Esophagus squamous epithelium (tissue), 5 donors: ENCODE measurements at regions not wholly inside any gene's neighbourhood (a gene's known extent, or its start where the extent isn't known, plus 50 kb on each side); places are given as distances from the start of the nearest gene placed in this dataset.

Source experiments
- DNase-seq: peaks from one replicate; lab custom pipeline; 2025; lab: John Stamatoyannopoulos, UW
- H3K27ac ChIP-seq, 4 donors: fragments of 200-600 bp; sonication (generic); one replicate each; pipeline ENCODE4 v1.5.1; 2016 to 2019; ENCODE audit warnings: mild to moderate bottlenecking in 1 of 4
- H3K27me3 ChIP-seq, 4 donors: fragments of 200-600 bp; sonication (generic); 1 replicate in 3 of 4; 2 replicates in 1 of 4; pipeline versions ENCODE4 v1.5.1 to v1.6.0; 2017 to 2021; ENCODE audit warnings: antibody characterized with exemption in 1 of 4
- H3K36me3 ChIP-seq, 3 donors: fragments of 200-600 bp; sonication (generic); one replicate each; pipeline ENCODE4 v1.5.1; 2016 to 2019
- H3K4me1 ChIP-seq, 3 donors: fragments of 200-600 bp; sonication (generic); one replicate each; pipeline ENCODE4 v1.5.1; 2017 to 2019
- H3K4me3 ChIP-seq, 4 donors: fragments of 200-600 bp; sonication (generic); 1 replicate in 3 of 4; 2 replicates in 1 of 4; pipeline ENCODE4 v1.5.1; 2016 to 2019; ENCODE audit warnings: mild to moderate bottlenecking in 2 of 4, moderate library complexity in 1 of 4
- H3K9me3 ChIP-seq, 3 donors: fragments of 200-600 bp; sonication (generic); one replicate each; pipeline ENCODE4 v1.5.1; 2016 to 2019
- POLR2A ChIP-seq, 4 donors: fragments of 450-650 bp; IDR thresholded peaks; one replicate each; pipeline ENCODE4 v1.6.1; 2017; ENCODE audit warnings: antibody characterized with exemption in 4 of 4, mild to moderate bottlenecking in 4 of 4, moderate library complexity in 3 of 4
- WGBS, 2 donors: methylation state at CpG; one replicate each; pipeline ENCODE4 v1.1.5; 2018; 5-methylcytosine and 5-hydroxymethylcytosine counted together
- intact Hi-C: fragments of 100-400 bp; cut with DNase I; formaldehyde crosslinking; loops from one replicate; pipeline ENCODE4 v1.15.0; 2022
- TF ChIP-seq, protein P1 (sequence below), 6 experiments: fragments of 450-650 bp in 4 of 6; fragments of 200-600 bp in 2 of 6; sonication (generic) in 2 of 6; IDR thresholded peaks; one replicate each; pipeline ENCODE4 v1.5.1; 2016 to 2019; ENCODE audit warnings: antibody characterized with exemption in 6 of 6, mild to moderate bottlenecking in 4 of 6, moderate library complexity in 4 of 6
- donor health status: DM: yes; HTN: yes; CAD: no.

DNA sequence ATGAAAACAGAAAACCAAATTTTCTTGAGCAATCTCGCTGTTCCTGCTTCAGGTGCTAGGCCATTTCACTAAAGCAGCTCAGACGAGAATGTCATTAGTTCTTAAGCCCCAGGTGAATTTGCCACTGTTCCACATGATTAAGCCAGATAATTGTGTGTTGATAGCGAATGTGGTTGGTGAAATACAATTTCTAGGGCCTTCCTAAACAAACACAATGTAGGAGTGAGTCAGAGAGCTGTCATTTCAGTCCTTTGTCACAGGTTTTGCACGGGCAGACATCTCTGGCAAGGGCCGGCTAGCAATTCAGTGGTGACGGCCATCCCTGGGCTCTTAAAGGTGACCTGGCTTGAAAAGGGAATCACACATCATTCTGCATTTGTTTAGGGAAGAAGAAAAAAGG, 170.7 kb downstream of the TMEM182 start:
- no peak for DNase-seq
- H3K27me3 ChIP-seq: no peaks in the 10 kb centered on the region
- no peaks in the 10 kb centered on the region for H3K36me3 ChIP-seq
- H3K27ac ChIP-seq: no peak overlapping the region
- intact Hi-C loops: no loop called here
- H3K4me3 ChIP-seq: no peak overlapping the region
- H3K9me3 ChIP-seq: no peaks in the 10 kb centered on the region
- no peaks in the 10 kb centered on the region for H3K4me1 ChIP-seq
- TF ChIP-seq, protein P1, sequence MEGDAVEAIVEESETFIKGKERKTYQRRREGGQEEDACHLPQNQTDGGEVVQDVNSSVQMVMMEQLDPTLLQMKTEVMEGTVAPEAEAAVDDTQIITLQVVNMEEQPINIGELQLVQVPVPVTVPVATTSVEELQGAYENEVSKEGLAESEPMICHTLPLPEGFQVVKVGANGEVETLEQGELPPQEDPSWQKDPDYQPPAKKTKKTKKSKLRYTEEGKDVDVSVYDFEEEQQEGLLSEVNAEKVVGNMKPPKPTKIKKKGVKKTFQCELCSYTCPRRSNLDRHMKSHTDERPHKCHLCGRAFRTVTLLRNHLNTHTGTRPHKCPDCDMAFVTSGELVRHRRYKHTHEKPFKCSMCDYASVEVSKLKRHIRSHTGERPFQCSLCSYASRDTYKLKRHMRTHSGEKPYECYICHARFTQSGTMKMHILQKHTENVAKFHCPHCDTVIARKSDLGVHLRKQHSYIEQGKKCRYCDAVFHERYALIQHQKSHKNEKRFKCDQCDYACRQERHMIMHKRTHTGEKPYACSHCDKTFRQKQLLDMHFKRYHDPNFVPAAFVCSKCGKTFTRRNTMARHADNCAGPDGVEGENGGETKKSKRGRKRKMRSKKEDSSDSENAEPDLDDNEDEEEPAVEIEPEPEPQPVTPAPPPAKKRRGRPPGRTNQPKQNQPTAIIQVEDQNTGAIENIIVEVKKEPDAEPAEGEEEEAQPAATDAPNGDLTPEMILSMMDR (IDR thresholded peaks at IDR 0.05): no peak
- no peak for TF ChIP-seq POLR2A (IDR thresholded peaks at IDR 0.05)
- WGBS, 2 donors: 33 to 46% methylated on average over 5 to 6 of the region's 6 CpGs

DNA sequence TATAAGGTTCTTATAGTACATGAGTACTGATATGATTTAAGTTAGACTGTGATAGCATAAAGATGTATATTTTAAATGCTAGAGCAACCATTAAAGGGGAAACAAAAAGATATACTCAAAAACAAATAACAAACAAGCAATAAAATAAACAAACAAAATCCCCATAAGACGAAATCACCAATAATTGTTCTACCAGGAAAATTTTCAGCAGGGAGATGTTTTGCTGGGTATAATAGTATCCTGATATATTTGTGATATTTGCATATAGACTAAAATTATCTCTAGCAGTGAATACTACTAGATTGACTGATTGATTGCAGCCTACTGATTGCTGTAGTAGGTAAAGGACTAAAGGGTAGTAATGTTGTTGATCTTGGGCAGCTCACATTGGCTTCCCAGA, 177.4 kb downstream of the TMEM182 start:
- no peak for TF ChIP-seq POLR2A (IDR thresholded peaks at IDR 0.05)
- TF ChIP-seq, protein P1 (IDR thresholded peaks at IDR 0.05): no peak
- intact Hi-C loops: no loop called here
- DNase-seq: no peak
- 71 to 88% methylated on average over 1 of the region's 1 CpG for WGBS, 2 donors
- Histone ChIP-seq H3K9me3 (no peaks in the 10 kb centered on the region), H3K27ac (no peak overlapping the region), H3K4me1 (no peaks in the 10 kb centered on the region), H3K4me3 (no peak overlapping the region), H3K27me3 (no peaks in the 10 kb centered on the region), H3K36me3 (no peaks in the 10 kb centered on the region)

DNA sequence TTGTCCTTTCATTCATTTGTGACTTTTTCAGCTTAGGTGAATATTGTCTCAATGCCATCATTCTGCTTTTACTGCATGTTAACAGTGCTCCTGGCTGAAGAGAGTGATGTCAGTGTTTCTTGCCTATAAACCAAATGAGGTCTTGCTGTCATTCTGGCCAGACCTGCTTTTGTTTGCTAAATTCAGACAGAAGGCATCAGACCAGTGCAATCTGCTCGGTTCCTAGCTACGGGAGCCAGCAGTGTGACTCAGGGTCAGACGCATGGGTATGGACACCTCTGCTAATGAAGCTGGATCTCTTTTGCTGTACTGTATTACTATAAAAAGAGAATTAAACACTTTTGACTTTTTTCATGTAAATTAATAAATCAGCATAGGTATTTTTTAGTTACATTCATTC, 178.9 kb downstream of the TMEM182 start:
- 57 to 74% methylated on average over 3 of the region's 3 CpGs for WGBS, 2 donors
- Histone ChIP-seq H3K36me3 (no peaks in the 10 kb centered on the region), H3K4me3 (no peak overlapping the region), H3K27ac (no peak overlapping the region), H3K27me3 (no peaks in the 10 kb centered on the region), H3K4me1 (no peaks in the 10 kb centered on the region), H3K9me3 (no peaks in the 10 kb centered on the region)
- intact Hi-C loops: no loop called here
- DNase-seq: no peak
- TF ChIP-seq, protein P1 (IDR thresholded peaks at IDR 0.05): no peak
- TF ChIP-seq POLR2A (IDR thresholded peaks at IDR 0.05): no peak

DNA sequence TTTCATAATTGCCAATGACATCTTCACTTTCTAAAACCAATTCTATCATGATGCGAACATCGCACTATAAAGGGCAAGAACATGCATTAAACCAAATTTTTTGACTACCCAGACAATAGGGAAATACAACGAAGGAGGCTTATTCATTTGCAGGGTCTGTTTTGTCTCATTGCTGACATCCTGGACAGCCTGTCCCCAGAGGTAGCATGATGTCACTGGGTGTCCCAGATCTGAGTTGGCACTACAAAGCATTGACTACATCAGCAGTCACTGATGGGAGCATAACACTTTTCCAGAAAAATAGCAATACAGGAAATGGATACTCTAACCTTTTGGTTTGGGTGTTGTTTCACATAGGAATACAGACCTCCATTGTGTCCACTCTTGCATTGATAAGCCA, 180.3 kb downstream of the TMEM182 start:
- Histone ChIP-seq H3K36me3 (no peaks in the 10 kb centered on the region), H3K4me1 (no peaks in the 10 kb centered on the region), H3K4me3 (no peak overlapping the region), H3K27ac (no peak overlapping the region), H3K27me3 (no peaks in the 10 kb centered on the region), H3K9me3 (no peaks in the 10 kb centered on the region)
- 76 to 88% methylated on average over 3 of the region's 3 CpGs for WGBS, 2 donors
- DNase-seq: no peak
- intact Hi-C loops: no loop called here
- TF ChIP-seq, protein P1 (IDR thresholded peaks at IDR 0.05): no peak
- no peak for TF ChIP-seq POLR2A (IDR thresholded peaks at IDR 0.05)

DNA sequence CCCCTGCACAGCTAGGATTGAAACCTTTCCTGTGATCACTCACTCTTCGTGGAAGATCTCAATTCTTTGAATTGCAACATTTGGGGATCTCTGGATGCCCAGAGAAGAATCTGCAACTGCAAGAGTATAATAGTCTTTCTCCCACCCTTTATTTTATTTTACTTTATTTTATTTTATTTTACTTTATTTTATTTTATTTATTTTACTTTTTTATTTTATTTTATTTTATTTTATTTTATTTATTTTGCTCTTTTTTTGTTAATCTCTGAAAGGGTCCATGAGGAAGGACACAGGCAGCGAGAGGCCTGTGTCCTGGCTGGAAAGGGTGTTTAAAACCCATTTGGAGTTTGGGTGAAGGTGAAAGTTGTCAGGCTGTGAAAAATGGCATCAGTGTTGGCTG, 181.4 kb downstream of the TMEM182 start:
- no peak for DNase-seq
- TF ChIP-seq POLR2A (IDR thresholded peaks at IDR 0.05): no peak
- TF ChIP-seq, protein P1 (IDR thresholded peaks at IDR 0.05): no peak
- 57 to 74% methylated on average over 1 to 2 of the region's 2 CpGs for WGBS, 2 donors

More for the DNA sequence above, 181.4 kb downstream of the TMEM182 start:
- Histone ChIP-seq H3K4me3 (no peak overlapping the region), H3K36me3 (no peaks in the 10 kb centered on the region), H3K4me1 (no peaks in the 10 kb centered on the region), H3K27me3 (no peaks in the 10 kb centered on the region), H3K27ac (no peak overlapping the region), H3K9me3 (no peaks in the 10 kb centered on the region)
- intact Hi-C loops: no loop called here
